CD4-positive, CD25-positive, alpha-beta regulatory T cell (primary cell): ENCODE measurements at regions not wholly inside any gene's neighbourhood (a gene's known extent, or its start where the extent isn't known, plus 50 kb on each side); places are given as distances from the start of the nearest gene placed in this dataset.

Experiments used
- ATAC-seq, 2 donors: fragments of 150-1000 bp; cut with Tn5 transposase; one replicate each; pipeline ENCODE4 v1.10.0; 2021; ENCODE audit warnings: low read depth in 2 of 2, moderate number of reproducible peaks in 2 of 2, moderate library complexity in 1 of 2
- DNase-seq, 3 donors: peaks; one replicate each; pipeline versions ENCODE4 v3.0.0 to v3.0.0-alpha.2; 2012 to 2022; ENCODE audit warnings: mixed read lengths in 1 of 3
- H3K27ac ChIP-seq: one replicate; pipeline ENCODE4 v1.7.0; 2013; ENCODE audit warnings: mild to moderate bottlenecking, low read length; ENCODE audit not compliant: insufficient read depth, poor library complexity, severe bottlenecking
- H3K27me3 ChIP-seq: one replicate; pipeline ENCODE4 v1.7.0; 2013; ENCODE audit warnings: low read length; ENCODE audit not compliant: control insufficient read depth, insufficient read depth
- H3K36me3 ChIP-seq: one replicate; pipeline ENCODE4 v1.7.0; 2013; ENCODE audit warnings: mild to moderate bottlenecking, low read length, moderate library complexity; ENCODE audit not compliant: control insufficient read depth, insufficient read depth
- H3K4me1 ChIP-seq: 2 replicates; pipeline ENCODE4 v1.7.0; 2013; ENCODE audit warnings: mild to moderate bottlenecking, low read length; ENCODE audit not compliant: insufficient read depth, control insufficient read depth, poor library complexity, severe bottlenecking
- H3K4me3 ChIP-seq: one replicate; pipeline ENCODE4 v1.7.0; 2013; ENCODE audit warnings: low read depth, mild to moderate bottlenecking, low read length, moderate library complexity
- H3K9me3 ChIP-seq, 2 experiments: 1 replicate in 1 of 2; 2 replicates in 1 of 2; pipeline ENCODE4 v1.7.0; 2013; ENCODE audit warnings: low read length in 2 of 2, mild to moderate bottlenecking in 1 of 2, moderate library complexity in 1 of 2; ENCODE audit not compliant: control insufficient read depth in 2 of 2
- H3K27ac Mint-ChIP-seq, 3 donors: one replicate each; pipeline ENCODE4 v1.8.0; 2020 to 2022; ENCODE audit warnings: mild to moderate bottlenecking in 3 of 3, mixed read lengths in 3 of 3, moderate library complexity in 2 of 3
- H3K27me3 Mint-ChIP-seq: one replicate; pipeline ENCODE4 v1.8.0; 2022; ENCODE audit warnings: mild to moderate bottlenecking, mixed read lengths
- H3K36me3 Mint-ChIP-seq: one replicate; pipeline ENCODE4 v1.8.0; 2020; ENCODE audit warnings: mixed read lengths
- H3K4me1 Mint-ChIP-seq, 4 donors: one replicate each; pipeline ENCODE4 v1.8.0; 2020 to 2022; ENCODE audit warnings: mixed read lengths in 4 of 4, mild to moderate bottlenecking in 1 of 4
- H3K4me3 Mint-ChIP-seq, 4 donors: one replicate each; pipeline ENCODE4 v1.8.0; 2020 to 2022; ENCODE audit warnings: mild to moderate bottlenecking in 4 of 4, mixed read lengths in 4 of 4, moderate library complexity in 3 of 4
- H3K9me3 Mint-ChIP-seq, 7 donors: one replicate each; pipeline ENCODE4 v1.8.0; 2020 to 2022; ENCODE audit warnings: mixed read lengths in 7 of 7, mild to moderate bottlenecking in 3 of 7, moderate library complexity in 2 of 7

DNA sequence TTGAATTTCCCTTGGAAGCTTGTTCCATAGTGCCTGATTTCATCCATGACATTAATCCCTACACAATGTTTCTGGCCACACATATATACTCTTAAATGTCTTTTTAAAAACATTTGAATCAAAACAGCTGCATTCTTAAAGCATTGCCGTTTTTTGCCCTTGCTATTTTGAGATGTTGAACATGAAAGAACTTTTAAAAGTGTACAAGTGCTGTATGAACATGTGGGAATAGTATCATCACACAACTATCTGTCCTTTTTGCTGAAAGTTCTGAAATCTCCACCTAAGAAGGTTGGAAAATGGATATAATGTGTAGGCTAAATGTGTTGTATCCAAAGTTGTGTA, 318.7 kb upstream of the UBE2E3 start:
- no peaks in the 10 kb centered on the region for H3K9me3 ChIP-seq
- no peaks in the 10 kb centered on the region for H3K27me3 ChIP-seq
- H3K27ac ChIP-seq: no peak overlapping the region
- H3K27ac Mint-ChIP-seq: no peak overlapping the region
- H3K4me3 Mint-ChIP-seq: no peak overlapping the region
- H3K4me1 Mint-ChIP-seq: no peaks in the 10 kb centered on the region
- H3K9me3 Mint-ChIP-seq: peaks cover 0 to 6% (median 0%) of the 10 kb centered on the region in 7 donors
- no peak overlapping the region for H3K4me3 ChIP-seq
- H3K36me3 ChIP-seq: no peaks in the 10 kb centered on the region
- no peaks in the 10 kb centered on the region for H3K27me3 Mint-ChIP-seq
- H3K4me1 ChIP-seq: no peaks in the 10 kb centered on the region
- no peaks in the 10 kb centered on the region for H3K36me3 Mint-ChIP-seq
- no peak for ATAC-seq
- DNase-seq: no peak

DNA sequence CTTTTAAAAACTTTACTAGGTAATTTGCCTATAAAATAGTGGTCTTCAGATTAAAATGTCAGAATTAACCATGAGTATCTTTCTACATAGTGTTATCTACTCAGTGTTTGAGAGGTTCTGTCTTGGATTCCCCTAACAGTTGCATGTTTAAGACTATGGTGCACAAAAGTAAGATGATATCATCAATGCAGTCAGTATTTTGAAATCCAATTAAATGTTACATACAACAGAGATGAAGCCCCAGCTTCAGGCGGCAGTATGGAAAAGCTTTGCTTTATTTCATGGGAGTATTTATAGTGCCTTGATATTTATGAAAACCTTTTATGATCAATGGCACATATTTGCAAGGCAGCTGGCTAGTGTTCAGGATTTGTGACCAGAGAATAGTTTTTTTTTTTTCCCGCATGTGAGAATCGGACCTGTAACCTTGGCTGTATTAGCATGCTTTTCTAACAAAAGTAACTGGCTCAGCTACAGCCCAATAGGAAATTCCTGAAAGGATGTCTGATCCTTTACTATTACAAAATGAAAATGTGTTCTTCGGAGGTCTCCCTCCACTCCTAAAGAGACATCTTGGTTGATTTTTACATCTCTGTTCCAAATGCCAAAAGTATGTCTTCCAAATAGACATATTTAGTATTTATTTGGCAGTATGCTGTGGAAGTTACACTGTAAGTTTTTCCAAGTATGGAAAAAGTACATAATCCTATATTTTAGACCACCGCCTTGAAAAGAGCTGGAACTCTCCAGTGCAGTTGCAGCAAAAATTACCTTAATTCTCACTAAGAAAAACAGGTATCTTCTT, 319.3 kb upstream of the UBE2E3 start:
- Mint-ChIP-seq H3K27me3 (no peaks in the 10 kb centered on the region), H3K36me3 (no peaks in the 10 kb centered on the region), H3K4me3 (no peak overlapping the region), H3K9me3 (peaks cover 0 to 4% (median 0%) of the 10 kb centered on the region in 7 donors), H3K4me1 (no peaks in the 10 kb centered on the region), H3K27ac (no peak overlapping the region)
- no peak for DNase-seq
- Histone ChIP-seq H3K4me1 (no peaks in the 10 kb centered on the region), H3K36me3 (no peaks in the 10 kb centered on the region), H3K9me3 (no peaks in the 10 kb centered on the region), H3K27ac (no peak overlapping the region), H3K27me3 (no peaks in the 10 kb centered on the region), H3K4me3 (no peak overlapping the region)
- no peak for ATAC-seq

DNA sequence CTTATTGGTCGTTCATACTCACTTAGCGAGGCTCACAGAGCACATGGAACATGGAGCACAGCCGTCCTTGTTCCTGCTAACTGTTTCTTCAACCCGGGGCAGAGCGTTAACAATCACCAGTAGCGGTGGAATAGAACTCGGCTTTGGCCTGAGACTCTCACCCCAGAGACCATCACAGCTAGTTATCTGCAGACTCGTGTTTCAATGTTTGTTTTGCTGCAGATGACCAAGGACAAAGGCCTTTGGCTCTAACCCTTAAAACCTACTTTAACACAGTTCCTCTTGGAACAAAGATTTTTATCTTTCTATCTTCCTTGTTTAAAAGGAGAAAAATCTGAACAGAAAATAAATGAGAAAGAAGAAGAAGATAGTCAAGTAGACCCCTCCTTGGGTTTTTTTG, 320.2 kb upstream of the UBE2E3 start:
- H3K27ac ChIP-seq: no peak overlapping the region
- Mint-ChIP-seq H3K4me3 (no peak overlapping the region), H3K4me1 (no peaks in the 10 kb centered on the region), H3K36me3 (no peaks in the 10 kb centered on the region), H3K27me3 (no peaks in the 10 kb centered on the region), H3K27ac (no peak overlapping the region), H3K9me3 (peaks cover 0 to 4% (median 0%) of the 10 kb centered on the region in 7 donors)
- DNase-seq: no peak
- H3K4me3 ChIP-seq: no peak overlapping the region
- H3K4me1 ChIP-seq: no peaks in the 10 kb centered on the region
- H3K27me3 ChIP-seq: no peaks in the 10 kb centered on the region
- no peaks in the 10 kb centered on the region for H3K9me3 ChIP-seq
- H3K36me3 ChIP-seq: no peaks in the 10 kb centered on the region
- no peak for ATAC-seq

- peaks cover 5% of the 10 kb centered on the region for H3K27me3 Mint-ChIP-seq
- no peak overlapping the region for H3K27ac Mint-ChIP-seq
- H3K4me1 ChIP-seq: no peaks in the 10 kb centered on the region
- no peak overlapping the region for H3K4me3 ChIP-seq
- H3K4me3 Mint-ChIP-seq: no peak overlapping the region
- H3K27ac ChIP-seq: no peak overlapping the region
- H3K9me3 Mint-ChIP-seq: no peaks in the 10 kb centered on the region
- H3K36me3 Mint-ChIP-seq: no peaks in the 10 kb centered on the region
- DNase-seq (no peak), ATAC-seq (no peak)
- H3K27me3 ChIP-seq: no peaks in the 10 kb centered on the region
- H3K4me1 Mint-ChIP-seq: no peaks in the 10 kb centered on the region
- H3K36me3 ChIP-seq: no peaks in the 10 kb centered on the region
- no peaks in the 10 kb centered on the region for H3K9me3 ChIP-seq
These were observed 323.4 kb upstream of the UBE2E3 start for GRCh38 chr2:180657054-180657453.

DNA sequence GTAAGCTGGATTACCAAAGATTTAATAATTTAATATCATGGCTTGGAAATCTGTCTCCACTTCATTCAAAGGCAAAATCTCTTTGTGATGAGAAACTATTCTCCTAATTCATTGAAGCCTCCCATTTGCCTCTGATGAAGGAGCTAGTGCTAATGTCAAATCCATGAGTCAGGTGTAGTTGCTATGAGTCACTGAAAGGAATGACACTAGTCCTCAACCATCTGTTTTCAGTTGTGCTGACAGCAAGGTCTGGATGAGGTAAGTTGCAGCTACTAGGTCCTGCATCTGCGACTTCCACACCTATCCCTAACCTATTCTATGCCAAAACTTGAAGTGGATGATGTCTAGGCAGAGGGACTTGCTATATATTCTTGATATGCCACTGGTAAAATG, 324.0 kb upstream of the UBE2E3 start:
- Mint-ChIP-seq H3K27me3 (peaks cover 5% of the 10 kb centered on the region), H3K36me3 (no peaks in the 10 kb centered on the region), H3K9me3 (no peaks in the 10 kb centered on the region), H3K4me1 (no peaks in the 10 kb centered on the region), H3K4me3 (no peak overlapping the region), H3K27ac (no peak overlapping the region)
- no peaks in the 10 kb centered on the region for H3K4me1 ChIP-seq
- no peaks in the 10 kb centered on the region for H3K9me3 ChIP-seq
- H3K27ac ChIP-seq: no peak overlapping the region
- no peak for ATAC-seq
- no peaks in the 10 kb centered on the region for H3K36me3 ChIP-seq
- DNase-seq: no peak
- H3K4me3 ChIP-seq: no peak overlapping the region
- H3K27me3 ChIP-seq: no peaks in the 10 kb centered on the region

GRCh38 chr2:180655842-180656454, 324.5 kb upstream of the UBE2E3 start:
- Histone ChIP-seq H3K4me1 (no peaks in the 10 kb centered on the region), H3K9me3 (no peaks in the 10 kb centered on the region), H3K4me3 (no peak overlapping the region), H3K27ac (no peak overlapping the region), H3K27me3 (no peaks in the 10 kb centered on the region), H3K36me3 (no peaks in the 10 kb centered on the region)
- H3K27ac Mint-ChIP-seq: no peak overlapping the region
- DNase-seq (no peak), ATAC-seq (no peak)
- no peaks in the 10 kb centered on the region for H3K9me3 Mint-ChIP-seq
- no peak overlapping the region for H3K4me3 Mint-ChIP-seq
- no peaks in the 10 kb centered on the region for H3K4me1 Mint-ChIP-seq
- H3K36me3 Mint-ChIP-seq: no peaks in the 10 kb centered on the region
- peaks cover 5% of the 10 kb centered on the region for H3K27me3 Mint-ChIP-seq

GRCh38 chr2:180655393-180655792, 325.0 kb upstream of the UBE2E3 start:
- Mint-ChIP-seq H3K27me3 (peaks cover 5% of the 10 kb centered on the region), H3K4me1 (no peaks in the 10 kb centered on the region), H3K27ac (no peak overlapping the region), H3K9me3 (no peaks in the 10 kb centered on the region), H3K4me3 (no peak overlapping the region), H3K36me3 (no peaks in the 10 kb centered on the region)
- Histone ChIP-seq H3K27ac (no peak overlapping the region), H3K27me3 (no peaks in the 10 kb centered on the region), H3K36me3 (no peaks in the 10 kb centered on the region), H3K9me3 (no peaks in the 10 kb centered on the region), H3K4me1 (no peaks in the 10 kb centered on the region), H3K4me3 (no peak overlapping the region)
- DNase-seq (no peak), ATAC-seq (no peak)

DNA sequence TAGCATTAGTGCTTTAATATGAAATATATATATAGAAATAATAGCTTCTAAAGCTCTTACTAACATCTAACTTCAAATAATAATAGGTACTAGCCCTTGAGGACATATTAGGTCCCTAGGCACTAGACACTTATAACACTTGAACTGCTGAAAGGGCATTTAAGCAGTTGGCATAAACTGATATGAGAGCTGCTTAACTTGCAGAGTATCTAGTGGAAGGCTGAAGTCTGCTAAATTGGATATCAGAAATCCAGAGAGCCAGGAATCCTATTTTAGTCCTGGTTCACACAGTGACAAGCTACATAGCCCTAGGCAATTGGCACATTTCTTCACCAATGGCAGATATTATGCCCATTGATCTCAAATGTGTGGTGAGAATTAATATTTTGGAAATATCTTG, 326.9 kb upstream of the UBE2E3 start:
- Mint-ChIP-seq H3K36me3 (no peaks in the 10 kb centered on the region), H3K4me1 (no peaks in the 10 kb centered on the region), H3K9me3 (peaks cover 0 to under 1% (median 0%) of the 10 kb centered on the region in 7 donors), H3K27ac (no peak overlapping the region), H3K4me3 (no peak overlapping the region), H3K27me3 (peaks cover 5% of the 10 kb centered on the region)
- Histone ChIP-seq H3K4me1 (no peaks in the 10 kb centered on the region), H3K36me3 (no peaks in the 10 kb centered on the region), H3K27ac (no peak overlapping the region), H3K4me3 (no peak overlapping the region), H3K9me3 (no peaks in the 10 kb centered on the region), H3K27me3 (no peaks in the 10 kb centered on the region)
- ATAC-seq (no peak), DNase-seq (no peak)
